HCT116 (cell line): ENCODE measurements at regions not wholly inside any gene's neighbourhood (a gene's known extent, or its start where the extent isn't known, plus 50 kb on each side); places are given as distances from the start of the nearest gene placed in this dataset.

Experiments used
- ATAC-seq: fragments of 200-7000 bp; cut with Tn5 transposase; 2 replicates; pipeline ENCODE4 v1.9.1; 2020; ENCODE audit warnings: mild to moderate bottlenecking, moderate library complexity
- BruUV-seq: library from RNA; stranded (reverse); fragments of 400-500 nt; replicated peaks from 2 replicates; lab custom pipeline; 2021; lab: Mats Ljungman, UMichigan
- CTCF ChIA-PET: fragments of 300-600 bp; sonication (Branson Sonifier 250); formaldehyde crosslinking; loops from one replicate; lab custom pipeline; 2021; ENCODE audit warnings: antibody characterized with exemption; lab: Charles Lee
- POLR2A ChIA-PET: fragments of 300-600, 350-600 bp; sonication (Branson Sonifier 250); formaldehyde crosslinking; loops from one replicate; lab custom pipeline; 2021; ENCODE audit warnings: antibody characterized with exemption; lab: Charles Lee
- RAD21 ChIA-PET, 2 experiments: fragments of 300-600 bp; sonication (Branson Sonifier 250); formaldehyde crosslinking; loops; one replicate each; lab custom pipeline; 2023; ENCODE audit warnings: low total read pairs in 2 of 2; ENCODE audit not compliant: uncharacterized antibody in 2 of 2, unreplicated experiment in 2 of 2, low non-redundant PET in 1 of 2; lab: Charles Lee
- DNase-seq: peaks from one replicate; pipeline ENCODE4 v3.0.0-alpha.2; 2010; ENCODE audit warnings: low read depth, low spot score
- H2AFZ ChIP-seq: fragments of 200-600 bp; shearing (Covaris generic), sonication (generic); 2 replicates; pipeline ENCODE4 v1.6.1; 2017; ENCODE audit warnings: low read depth, mixed run types, mixed read lengths, antibody characterized with exemption, low read length; ENCODE audit not compliant: poor library complexity, severe bottlenecking
- H3K27ac ChIP-seq: 2 replicates; pipeline ENCODE4 v1.5.1; 2012; ENCODE audit warnings: low read depth, low read length
- H3K27me3 ChIP-seq: fragments of 200-600 bp; sonication (generic); 2 replicates; pipeline ENCODE4 v1.6.1; 2016; ENCODE audit warnings: mixed run types, low read length, mixed read lengths; ENCODE audit not compliant: insufficient read depth
- H3K36me3 ChIP-seq, 2 experiments: fragments of 200-500 bp in 1 of 2; fragments of 200-600 bp in 1 of 2; sonication (Bioruptor generic) in 1 of 2; sonication (generic) in 1 of 2; 2 replicates each; pipeline versions ENCODE4 v1.5.1 to v1.6.1; 2014 to 2016; ENCODE audit warnings: low read length in 2 of 2, inconsistent platforms in 1 of 2, mixed read lengths in 1 of 2, mixed run types in 1 of 2; ENCODE audit not compliant: insufficient read depth in 2 of 2, control insufficient read depth in 1 of 2
- H3K4me1 ChIP-seq, 2 experiments: fragments of 200-600 bp in 1 of 2; sonication (generic) in 1 of 2; 2 replicates each; pipeline versions ENCODE4 v1.5.1 to v1.6.1; 2012 to 2017; ENCODE audit warnings: low read length in 2 of 2, inconsistent platforms in 1 of 2, mild to moderate bottlenecking in 1 of 2, mixed read lengths in 1 of 2, mixed run types in 1 of 2, moderate library complexity in 1 of 2; ENCODE audit not compliant: insufficient read depth in 2 of 2, control insufficient read depth in 1 of 2
- H3K4me2 ChIP-seq: fragments of 200-600 bp; sonication (generic); 2 replicates; pipeline ENCODE4 v1.6.1; 2017; ENCODE audit warnings: mixed run types, low read length, mixed read lengths
- H3K4me3 ChIP-seq, 2 experiments: fragments of 200-600 bp in 1 of 2; sonication (generic) in 1 of 2; replicated peaks in 1 of 2; 2 replicates each; pipeline ENCODE4 v1.5.1; 2011 to 2016; ENCODE audit warnings: low read length in 2 of 2, control low read depth in 1 of 2, low read depth in 1 of 2, mild to moderate bottlenecking in 1 of 2, mixed read lengths in 1 of 2, mixed run types in 1 of 2
- H3K79me2 ChIP-seq: fragments of 200-600 bp; sonication (generic); 2 replicates; pipeline ENCODE4 v1.6.1; 2017; ENCODE audit warnings: mild to moderate bottlenecking, mixed run types, low read length, moderate library complexity, mixed read lengths; ENCODE audit not compliant: insufficient read depth
- H3K9ac ChIP-seq: fragments of 200-600 bp; sonication (generic); 2 replicates; pipeline ENCODE4 v1.6.1; 2016; ENCODE audit warnings: low read length, mixed read lengths
- H3K9me2 ChIP-seq: fragments of 200-600 bp; sonication (generic), shearing (Covaris generic); 2 replicates; pipeline ENCODE4 v1.6.1; 2017; ENCODE audit warnings: mixed run types, mild to moderate bottlenecking, moderate library complexity; ENCODE audit not compliant: insufficient read depth
- H3K9me3 ChIP-seq, 2 experiments: fragments of 200-500 bp in 1 of 2; fragments of 200-600 bp in 1 of 2; sonication (Bioruptor generic) in 1 of 2; sonication (generic) in 1 of 2; 2 replicates each; pipeline ENCODE4 v1.6.1; 2014 to 2017; ENCODE audit warnings: low read length in 2 of 2, mixed read lengths in 2 of 2, inconsistent platforms in 1 of 2, low read depth in 1 of 2, mild to moderate bottlenecking in 1 of 2, mixed run types in 1 of 2, moderate library complexity in 1 of 2; ENCODE audit not compliant: control insufficient read depth in 1 of 2, insufficient read depth in 1 of 2
- H4K20me1 ChIP-seq: fragments of 200-600 bp; sonication (generic), shearing (Covaris generic); 2 replicates; pipeline ENCODE4 v1.6.1; 2017; ENCODE audit warnings: mixed run types, mild to moderate bottlenecking, moderate library complexity; ENCODE audit not compliant: insufficient read depth
- CBX3 ChIP-seq: IDR thresholded peaks from 2 replicates; pipeline ENCODE4 v1.6.1; 2012; ENCODE audit warnings: low read depth
- EZH2 ChIP-seq: fragments of 200-600 bp; sonication (generic); IDR thresholded peaks from 2 replicates; pipeline ENCODE4 v1.6.1; 2017; ENCODE audit warnings: antibody characterized with exemption, mixed run types
- EZH2phosphoT487 ChIP-seq: fragments of 200-600 bp; IDR thresholded peaks from 2 replicates; pipeline ENCODE4 v1.6.1; 2018; ENCODE audit warnings: antibody characterized with exemption, borderline replicate concordance
- intact Hi-C: fragments of 100-400 bp; cut with micrococcal nuclease; formaldehyde crosslinking; loops from 2 replicates; pipeline ENCODE4 v1.10.0; 2022
- TF ChIP-seq, protein P1 (sequence below): IDR thresholded peaks from 2 replicates; pipeline ENCODE4 v1.6.1; 2012; ENCODE audit warnings: low read depth

DNA sequence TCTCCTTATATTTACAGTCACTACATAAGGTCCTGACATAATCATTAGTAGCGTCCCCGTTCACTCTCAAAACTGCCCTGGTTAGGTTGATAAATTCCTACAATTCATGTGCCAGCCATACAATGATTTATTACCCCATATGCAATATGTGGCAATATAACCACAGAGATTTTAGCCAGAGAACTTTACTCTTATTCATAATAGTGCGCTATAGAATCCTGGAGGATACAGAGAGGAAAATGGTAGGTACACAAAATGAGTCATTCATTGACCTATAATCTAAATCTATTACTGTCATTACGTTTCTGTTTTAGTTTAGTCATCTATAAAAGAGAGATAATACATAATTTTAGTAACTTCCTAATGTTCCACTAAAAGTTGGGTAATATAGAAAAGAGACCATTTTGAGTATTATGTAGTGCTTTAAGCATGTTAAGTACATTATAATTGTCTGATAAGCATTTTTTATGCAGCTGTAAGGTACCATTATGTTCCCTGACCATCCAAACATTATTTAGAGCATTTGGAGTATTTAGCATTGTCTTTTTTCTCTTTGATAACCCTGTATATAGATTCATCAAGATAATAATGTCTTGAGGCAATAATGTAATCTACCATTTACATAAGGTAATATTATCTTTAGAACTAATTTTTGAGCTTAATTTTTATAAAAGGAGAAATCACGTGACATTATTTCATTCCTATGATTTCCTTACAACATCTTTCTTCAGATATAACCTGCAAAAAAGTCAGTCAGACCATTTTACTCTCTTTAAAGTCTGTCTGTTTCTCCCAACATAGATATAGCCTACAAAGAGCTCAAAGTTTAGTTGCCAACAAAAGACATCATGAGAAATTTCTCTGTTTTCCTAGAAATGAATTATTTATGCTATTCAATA, 655.5 kb upstream of the ZNF608 start:
- CTCF ChIA-PET: no interaction called here
- RAD21 ChIA-PET: no interaction called here

More for the DNA sequence above, 655.5 kb upstream of the ZNF608 start:
- H3K9me3 ChIP-seq: no peaks in the 10 kb centered on the region
- no peaks in the 10 kb centered on the region for H3K4me1 ChIP-seq
- BruUV-seq: no TSS peak
- DNase-seq (no peak), ATAC-seq (no peak)
- no peaks in the 10 kb centered on the region for H3K27me3 ChIP-seq
- POLR2A ChIA-PET: no interaction called here
- no peaks in the 10 kb centered on the region for H3K36me3 ChIP-seq
- H3K79me2 ChIP-seq: no peaks in the 10 kb centered on the region
- H3K9ac ChIP-seq: no peak overlapping the region
- H4K20me1 ChIP-seq: no peaks in the 10 kb centered on the region
- H3K9me2 ChIP-seq: no peaks in the 10 kb centered on the region
- no peak overlapping the region for H3K4me2 ChIP-seq
- H2AFZ ChIP-seq: no peak overlapping the region
- no peak for TF ChIP-seq CBX3
- TF ChIP-seq, protein P1, sequence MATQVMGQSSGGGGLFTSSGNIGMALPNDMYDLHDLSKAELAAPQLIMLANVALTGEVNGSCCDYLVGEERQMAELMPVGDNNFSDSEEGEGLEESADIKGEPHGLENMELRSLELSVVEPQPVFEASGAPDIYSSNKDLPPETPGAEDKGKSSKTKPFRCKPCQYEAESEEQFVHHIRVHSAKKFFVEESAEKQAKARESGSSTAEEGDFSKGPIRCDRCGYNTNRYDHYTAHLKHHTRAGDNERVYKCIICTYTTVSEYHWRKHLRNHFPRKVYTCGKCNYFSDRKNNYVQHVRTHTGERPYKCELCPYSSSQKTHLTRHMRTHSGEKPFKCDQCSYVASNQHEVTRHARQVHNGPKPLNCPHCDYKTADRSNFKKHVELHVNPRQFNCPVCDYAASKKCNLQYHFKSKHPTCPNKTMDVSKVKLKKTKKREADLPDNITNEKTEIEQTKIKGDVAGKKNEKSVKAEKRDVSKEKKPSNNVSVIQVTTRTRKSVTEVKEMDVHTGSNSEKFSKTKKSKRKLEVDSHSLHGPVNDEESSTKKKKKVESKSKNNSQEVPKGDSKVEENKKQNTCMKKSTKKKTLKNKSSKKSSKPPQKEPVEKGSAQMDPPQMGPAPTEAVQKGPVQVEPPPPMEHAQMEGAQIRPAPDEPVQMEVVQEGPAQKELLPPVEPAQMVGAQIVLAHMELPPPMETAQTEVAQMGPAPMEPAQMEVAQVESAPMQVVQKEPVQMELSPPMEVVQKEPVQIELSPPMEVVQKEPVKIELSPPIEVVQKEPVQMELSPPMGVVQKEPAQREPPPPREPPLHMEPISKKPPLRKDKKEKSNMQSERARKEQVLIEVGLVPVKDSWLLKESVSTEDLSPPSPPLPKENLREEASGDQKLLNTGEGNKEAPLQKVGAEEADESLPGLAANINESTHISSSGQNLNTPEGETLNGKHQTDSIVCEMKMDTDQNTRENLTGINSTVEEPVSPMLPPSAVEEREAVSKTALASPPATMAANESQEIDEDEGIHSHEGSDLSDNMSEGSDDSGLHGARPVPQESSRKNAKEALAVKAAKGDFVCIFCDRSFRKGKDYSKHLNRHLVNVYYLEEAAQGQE: no peak
- TF ChIP-seq EZH2: no peak
- no peak for TF ChIP-seq EZH2phosphoT487
- no peak overlapping the region for H3K27ac ChIP-seq
- no peak overlapping the region for H3K4me3 ChIP-seq
- intact Hi-C loops: no loop called here
